ENCODE measurements at regions not wholly inside any gene's neighbourhood (a gene's known extent, or its start where the extent isn't known, plus 50 kb on each side); places are given as distances from the start of the nearest gene placed in this dataset.

DNA sequence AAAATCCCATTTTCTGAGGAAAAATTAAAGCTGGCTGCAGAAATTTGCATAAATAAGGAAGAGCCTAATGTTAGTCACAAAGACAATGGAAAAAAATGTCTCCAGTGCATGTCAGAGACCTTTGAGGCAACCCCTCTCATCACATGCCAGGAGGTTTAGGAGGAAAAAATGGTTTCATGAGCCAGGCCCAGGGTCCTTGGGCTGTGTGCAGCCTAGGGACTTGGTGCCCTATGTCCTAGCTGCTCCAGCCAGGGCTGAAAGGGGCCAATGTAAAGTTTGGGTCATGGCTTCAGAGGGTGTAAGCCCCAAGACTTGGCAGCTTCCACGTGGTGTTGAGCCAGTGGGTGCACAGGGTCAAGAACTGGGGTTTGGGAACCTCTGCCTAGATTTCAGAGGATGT lies 1252.6 kb downstream of the PCDH9 start:
- no peak overlapping the region for H3K27ac ChIP-seq (ENCODE audit: insufficient read depth, low read depth, low read length)

More for the DNA sequence above, 1252.6 kb downstream of the PCDH9 start:
- TF ChIP-seq FOS (IDR thresholded peaks at IDR 0.05; ENCODE audit: borderline replicate concordance, insufficient read depth, low read length) (no peak), POLR2AphosphoS5 (IDR thresholded peaks at IDR 0.05; ENCODE audit: insufficient read depth, low read depth, low read length) (no peak), EZH2 (IDR thresholded peaks at IDR 0.05; ENCODE audit: borderline replicate concordance, low read depth, low read length, severe bottlenecking) (no peak), POLR2A (IDR thresholded peaks at IDR 0.05; ENCODE audit: low read depth, low read length) (no peak), JUN (IDR thresholded peaks at IDR 0.05; ENCODE audit: borderline replicate concordance, insufficient read depth, insufficient read length, low read depth) (no peak), GATA2 (IDR thresholded peaks at IDR 0.05; ENCODE audit: insufficient read depth, insufficient read length, low read depth, low read length) (no peak), MYC (IDR thresholded peaks at IDR 0.05; ENCODE audit: low read depth, low read length) (no peak)
- TF ChIP-seq, protein P1, sequence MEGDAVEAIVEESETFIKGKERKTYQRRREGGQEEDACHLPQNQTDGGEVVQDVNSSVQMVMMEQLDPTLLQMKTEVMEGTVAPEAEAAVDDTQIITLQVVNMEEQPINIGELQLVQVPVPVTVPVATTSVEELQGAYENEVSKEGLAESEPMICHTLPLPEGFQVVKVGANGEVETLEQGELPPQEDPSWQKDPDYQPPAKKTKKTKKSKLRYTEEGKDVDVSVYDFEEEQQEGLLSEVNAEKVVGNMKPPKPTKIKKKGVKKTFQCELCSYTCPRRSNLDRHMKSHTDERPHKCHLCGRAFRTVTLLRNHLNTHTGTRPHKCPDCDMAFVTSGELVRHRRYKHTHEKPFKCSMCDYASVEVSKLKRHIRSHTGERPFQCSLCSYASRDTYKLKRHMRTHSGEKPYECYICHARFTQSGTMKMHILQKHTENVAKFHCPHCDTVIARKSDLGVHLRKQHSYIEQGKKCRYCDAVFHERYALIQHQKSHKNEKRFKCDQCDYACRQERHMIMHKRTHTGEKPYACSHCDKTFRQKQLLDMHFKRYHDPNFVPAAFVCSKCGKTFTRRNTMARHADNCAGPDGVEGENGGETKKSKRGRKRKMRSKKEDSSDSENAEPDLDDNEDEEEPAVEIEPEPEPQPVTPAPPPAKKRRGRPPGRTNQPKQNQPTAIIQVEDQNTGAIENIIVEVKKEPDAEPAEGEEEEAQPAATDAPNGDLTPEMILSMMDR (IDR thresholded peaks at IDR 0.05; ENCODE audit: extremely low read depth in 1 of 2, insufficient read depth in 1 of 2, low read depth in 1 of 2, low read length in 2 of 2), result no peak
- TF ChIP-seq, protein P2, sequence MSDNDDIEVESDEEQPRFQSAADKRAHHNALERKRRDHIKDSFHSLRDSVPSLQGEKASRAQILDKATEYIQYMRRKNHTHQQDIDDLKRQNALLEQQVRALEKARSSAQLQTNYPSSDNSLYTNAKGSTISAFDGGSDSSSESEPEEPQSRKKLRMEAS (IDR thresholded peaks at IDR 0.05; ENCODE audit: insufficient read depth, insufficient read length), result no peak
- BruUV-seq (replicated peaks), result no TSS peak
- H3K9ac ChIP-seq (replicated peaks; ENCODE audit: extremely low read depth, insufficient read depth, low read length), result no peak overlapping the region
- no peak for FAIRE-seq
- no peak overlapping the region for H2AFZ ChIP-seq (ENCODE audit: low read depth, low read length)
- ChIA-PET CTCF (no interaction called here), POLR2A (no interaction called here)
- no peak for DNase-seq (ENCODE audit: low read depth, low spot score)
- H3K4me2 ChIP-seq (ENCODE audit: insufficient read depth, low read length), result no peak overlapping the region
- no peaks in the 10 kb centered on the region for H3K9me3 ChIP-seq (replicated peaks; ENCODE audit: control insufficient read depth, insufficient read depth, low read length)
- H3K4me1 ChIP-seq (ENCODE audit: control insufficient read depth, extremely low read depth, insufficient read depth, low read length), result no peaks in the 10 kb centered on the region
- H3K4me3 ChIP-seq (replicated peaks in 1 of 3; ENCODE audit: insufficient read depth in 1 of 3, low read depth in 1 of 3, low read length in 3 of 3), result no peak overlapping the region
- no peaks in the 10 kb centered on the region for H3K9me1 ChIP-seq (replicated peaks; ENCODE audit: control insufficient read depth, extremely low read depth, insufficient read depth, low read length)
- H3K36me3 ChIP-seq (ENCODE audit: control insufficient read depth in 2 of 2, extremely low read depth in 1 of 2, insufficient read depth in 2 of 2, low read length in 2 of 2), result no peaks in the 10 kb centered on the region
- dilution Hi-C loops (cut with MboI; ENCODE audit: extremely low pct_ligation_motif_present, low sequenced_read_pairs), result no loop called here
- intact Hi-C loops (cut with micrococcal nuclease), result no loop called here
- no peaks in the 10 kb centered on the region for H3K27me3 ChIP-seq (ENCODE audit: control insufficient read depth in 2 of 2, insufficient read depth in 2 of 2, low read length in 2 of 2)
- no peaks in the 10 kb centered on the region for H4K20me1 ChIP-seq (replicated peaks; ENCODE audit: control insufficient read depth, extremely low read depth, insufficient read depth, low read length)
- H3K79me2 ChIP-seq (ENCODE audit: control insufficient read depth, insufficient read depth, low read length), result no peaks in the 10 kb centered on the region

Measured in endothelial cell of umbilical vein (primary cell).